ENCODE measurements at regions not wholly inside any gene's neighbourhood (a gene's known extent, or its start where the extent isn't known, plus 50 kb on each side); places are given as distances from the start of the nearest gene placed in this dataset.

DNA sequence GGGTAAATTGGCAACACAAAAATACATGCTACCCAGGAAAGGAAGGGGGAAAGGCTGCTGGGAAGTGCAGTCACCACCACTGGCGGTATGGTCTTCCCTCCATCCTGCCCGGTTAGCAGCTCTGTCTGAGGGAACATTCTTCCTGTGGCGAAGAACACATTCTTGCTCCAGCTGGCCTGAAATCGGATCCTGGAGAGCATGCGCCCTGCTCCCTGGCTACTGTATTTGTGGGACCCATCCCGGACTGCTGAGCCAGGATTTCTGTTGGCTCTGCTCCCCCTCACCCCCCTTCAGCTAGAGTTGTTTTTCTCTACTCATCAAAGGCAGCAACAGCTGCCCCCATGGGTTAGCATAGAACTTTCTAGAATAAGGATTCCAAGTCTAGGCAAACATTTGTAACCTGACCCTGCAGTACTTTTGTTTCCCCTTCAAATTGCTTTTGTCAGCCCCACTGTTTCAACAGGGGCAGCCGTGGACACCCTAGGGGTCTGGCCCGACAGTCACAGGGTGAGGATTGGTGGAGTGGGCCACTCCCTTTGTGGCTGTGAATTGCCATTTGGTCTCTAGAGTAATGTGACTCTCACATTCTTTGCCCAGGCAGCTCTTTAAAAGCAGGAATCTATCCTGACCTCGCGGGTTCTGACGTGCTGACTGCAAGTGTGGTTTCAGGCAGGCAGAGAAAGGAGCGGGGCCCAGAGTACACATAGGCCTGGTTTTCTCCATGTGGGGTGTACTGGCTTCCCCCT is 157.7 kb downstream of the TOMM20 start:
- ChIA-PET POLR2A (interaction anchor here (1.0 kb wide), 1 partner anchor 370 kb away, joined by 4 read pairs; no protein-coding TSS in a partner anchor), CTCF (interaction anchor here (1.6 to 2.1 kb wide), 2 partner anchors 8 to 10 kb away, joined by 3 to 5 read pairs; no protein-coding TSS in a partner anchor)

DNA sequence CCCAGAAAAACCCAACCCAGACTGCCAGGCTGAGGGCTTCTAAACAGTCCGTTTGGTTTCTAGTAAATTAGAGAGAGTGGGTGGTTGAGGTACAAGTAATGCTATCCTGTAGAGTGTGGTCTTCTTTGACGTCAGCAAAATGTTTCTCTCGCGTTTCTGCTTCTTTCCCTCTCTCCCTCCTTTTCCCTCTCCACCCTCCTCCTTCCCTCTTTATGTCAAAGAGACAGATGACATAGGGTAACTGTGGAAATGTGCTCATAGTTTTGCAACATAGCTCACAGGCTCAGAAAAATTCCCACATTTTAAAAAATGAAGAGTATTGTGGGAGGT is 158.3 kb downstream of the TOMM20 start:
- CTCF ChIA-PET, result no interaction called here
- POLR2A ChIA-PET, result interaction anchor here (1.0 kb wide), 1 partner anchor 370 kb away, joined by 4 read pairs; no protein-coding TSS in a partner anchor

DNA sequence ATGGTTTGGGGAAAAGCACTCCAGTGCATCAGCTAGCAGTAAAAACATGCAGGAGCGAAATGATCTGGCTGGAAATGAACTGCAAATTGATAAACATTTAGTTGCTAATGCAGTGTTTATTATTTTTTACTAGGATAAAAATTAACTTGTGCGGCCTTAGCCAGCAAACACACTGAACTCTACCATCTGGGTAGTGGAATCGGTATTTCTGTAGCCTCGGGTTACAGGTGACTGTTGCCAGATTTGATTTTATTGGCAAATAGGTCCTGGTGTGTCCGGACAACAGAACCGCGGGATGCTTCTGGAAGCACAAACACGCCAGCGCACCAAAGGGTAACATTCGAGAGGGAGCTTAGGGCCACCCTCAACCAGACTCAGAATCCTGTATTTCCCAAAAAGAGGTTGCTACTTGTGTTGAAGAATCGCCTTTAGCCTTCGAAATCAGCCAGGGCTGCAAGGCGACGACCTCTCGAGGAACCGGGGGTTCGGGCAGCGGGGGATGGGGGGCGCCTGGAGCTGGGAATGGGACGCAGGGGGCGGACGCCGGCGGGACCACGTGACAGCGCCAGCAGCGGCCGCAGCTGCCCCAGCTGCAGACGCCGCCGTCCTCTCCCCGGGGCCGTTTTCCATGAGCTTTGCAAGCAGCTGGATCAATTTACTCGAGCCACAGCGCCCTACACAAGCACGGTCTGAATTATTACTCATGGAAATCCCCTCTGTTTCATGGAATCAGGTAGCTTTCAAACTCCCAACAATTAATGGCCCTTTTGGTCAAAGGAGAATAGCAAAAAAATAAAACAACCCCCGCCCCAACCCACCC is 158.8 kb downstream of the TOMM20 start:
- ChIA-PET CTCF (no interaction called here), POLR2A (interaction anchor here (1.0 kb wide), 1 partner anchor 369 kb away, joined by 4 read pairs; no protein-coding TSS in a partner anchor)

- POLR2A ChIA-PET, result no interaction called here
- CTCF ChIA-PET, result no interaction called here
These were observed 159.6 kb downstream of the TOMM20 start for GRCh38 chr1:234969011-234969441.

GRCh38 chr1:234968451-234968850 is 160.2 kb downstream of the TOMM20 start:
- CTCF ChIA-PET, result no interaction called here
- POLR2A ChIA-PET, result no interaction called here

DNA sequence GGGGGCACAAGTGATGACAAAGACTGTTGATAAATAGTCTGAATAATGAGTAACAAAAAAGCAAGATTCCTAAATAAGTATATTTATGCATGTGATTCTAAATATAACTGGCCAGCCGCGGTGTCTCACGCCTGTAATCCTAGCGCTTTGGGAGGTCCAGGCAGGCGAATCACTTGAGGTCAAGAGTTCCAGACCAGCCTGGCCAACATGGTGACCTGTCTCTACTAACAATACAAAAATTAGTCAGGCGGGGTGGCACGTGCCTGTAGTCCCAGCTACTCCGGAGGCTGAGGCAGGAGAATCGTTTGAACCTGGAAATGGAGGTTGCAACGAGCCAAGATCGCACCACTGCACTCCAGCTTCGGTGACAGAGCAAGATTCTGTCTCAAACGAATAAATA is 161.5 kb downstream of the TOMM20 start:
- POLR2A ChIA-PET, result no interaction called here
- CTCF ChIA-PET, result no interaction called here

DNA sequence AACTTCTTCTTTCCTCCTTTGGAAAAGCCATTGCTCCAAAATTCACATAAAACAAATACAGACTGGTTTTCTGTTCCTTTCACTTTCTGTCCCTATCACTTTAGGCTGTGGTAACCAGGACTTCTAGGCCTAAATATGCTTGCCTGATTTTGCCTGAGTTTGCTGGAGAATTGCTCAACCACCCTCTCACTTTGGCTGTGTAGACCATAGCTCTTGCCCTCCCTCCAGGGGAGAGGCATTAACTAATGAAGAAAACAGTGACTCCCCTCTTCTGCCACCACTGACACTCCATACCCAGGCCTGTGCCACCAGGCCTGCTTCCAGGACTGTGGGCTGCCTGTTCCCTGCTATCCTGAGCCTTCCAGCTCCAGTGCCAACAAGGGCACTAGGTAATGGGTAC is 163.5 kb downstream of the TOMM20 start:
- POLR2A ChIA-PET, result interaction anchor here (0.6 kb wide), 1 partner anchor 234 kb away, joined by 4 read pairs; no protein-coding TSS in a partner anchor
- CTCF ChIA-PET, result interaction anchor here (0.6 to 1.6 kb wide), 4 partner anchors 9 to 119 kb away, joined by 3 to 6 read pairs (median 4); no protein-coding TSS in a partner anchor

GRCh38 chr1:234963904-234964702 is 164.5 kb downstream of the TOMM20 start:
- ChIA-PET POLR2A (interaction anchor here (1.9 kb wide), 1 partner anchor 16 kb away, joined by 4 read pairs; no protein-coding TSS in a partner anchor), CTCF (interaction anchor here (1.5 to 1.6 kb wide), 2 partner anchors 8 to 120 kb away, joined by 3 to 4 read pairs; no protein-coding TSS in a partner anchor)

GRCh38 chr1:234963180-234963903 is 165.3 kb downstream of the TOMM20 start:
- CTCF ChIA-PET, result interaction anchor here (0.8 to 1.5 kb wide), 3 partner anchors 9 to 70 kb away, joined by 3 to 7 read pairs (median 3); no protein-coding TSS in a partner anchor
- POLR2A ChIA-PET, result interaction anchor here (0.9 to 1.9 kb wide), 7 partner anchors 16 to 468 kb away, joined by 3 to 11 read pairs (median 4); partner anchors contain the start of gene IRF2BP2

GRCh38 chr1:234962340-234962989 is 166.2 kb downstream of the TOMM20 start:
- POLR2A ChIA-PET, result interaction anchor here (0.5 to 1.9 kb wide), 9 partner anchors 17 to 467 kb away, joined by 3 to 11 read pairs (median 4); partner anchors contain the start of gene IRF2BP2
- CTCF ChIA-PET, result interaction anchor here (0.5 to 1.5 kb wide), 7 partner anchors 10 to 463 kb away, joined by 3 to 7 read pairs (median 3); no protein-coding TSS in a partner anchor

DNA sequence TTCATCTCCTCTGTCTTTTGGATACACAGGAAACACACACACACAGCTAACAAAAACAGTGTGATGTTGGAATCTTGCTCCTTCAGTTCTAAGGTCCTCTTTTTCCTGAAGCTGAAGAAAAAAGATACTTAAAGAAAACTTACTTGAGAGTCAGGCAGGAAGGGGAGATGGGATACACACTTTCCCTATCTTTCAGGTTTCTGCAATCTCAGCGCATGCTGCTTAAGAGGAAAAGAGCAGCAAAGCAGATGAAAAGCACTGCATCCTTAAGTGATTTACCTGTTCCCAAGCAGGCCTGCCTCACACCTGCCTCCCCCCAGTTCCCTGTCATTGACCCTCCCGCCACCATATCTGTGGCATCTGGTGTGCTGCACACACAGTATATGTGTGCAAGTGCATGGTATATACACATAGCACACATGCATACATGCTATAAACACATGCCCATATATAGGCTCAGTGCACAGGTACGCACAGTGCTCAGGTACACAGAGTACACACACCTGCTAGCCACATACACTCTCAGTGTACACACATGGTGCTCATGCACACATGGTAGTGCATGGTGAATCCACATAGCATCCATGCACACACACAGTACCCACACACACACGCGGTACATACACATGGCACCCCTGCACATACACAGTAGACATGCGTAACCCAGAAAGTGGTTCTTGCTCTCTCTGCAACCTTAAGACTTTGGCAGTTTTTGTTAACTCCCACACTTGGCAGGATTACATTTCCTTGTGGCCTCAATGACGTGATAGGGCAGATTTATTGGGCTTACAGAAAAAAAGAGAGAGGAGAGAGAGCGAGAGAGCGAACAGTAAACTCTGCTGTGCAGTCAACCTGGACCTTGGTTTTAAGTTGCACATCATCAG is 166.9 kb downstream of the TOMM20 start:
- CTCF ChIA-PET, result interaction anchor here (0.5 to 1.5 kb wide), 4 partner anchors 33 to 462 kb away, joined by 3 to 7 read pairs (median 5); no protein-coding TSS in a partner anchor

DNA sequence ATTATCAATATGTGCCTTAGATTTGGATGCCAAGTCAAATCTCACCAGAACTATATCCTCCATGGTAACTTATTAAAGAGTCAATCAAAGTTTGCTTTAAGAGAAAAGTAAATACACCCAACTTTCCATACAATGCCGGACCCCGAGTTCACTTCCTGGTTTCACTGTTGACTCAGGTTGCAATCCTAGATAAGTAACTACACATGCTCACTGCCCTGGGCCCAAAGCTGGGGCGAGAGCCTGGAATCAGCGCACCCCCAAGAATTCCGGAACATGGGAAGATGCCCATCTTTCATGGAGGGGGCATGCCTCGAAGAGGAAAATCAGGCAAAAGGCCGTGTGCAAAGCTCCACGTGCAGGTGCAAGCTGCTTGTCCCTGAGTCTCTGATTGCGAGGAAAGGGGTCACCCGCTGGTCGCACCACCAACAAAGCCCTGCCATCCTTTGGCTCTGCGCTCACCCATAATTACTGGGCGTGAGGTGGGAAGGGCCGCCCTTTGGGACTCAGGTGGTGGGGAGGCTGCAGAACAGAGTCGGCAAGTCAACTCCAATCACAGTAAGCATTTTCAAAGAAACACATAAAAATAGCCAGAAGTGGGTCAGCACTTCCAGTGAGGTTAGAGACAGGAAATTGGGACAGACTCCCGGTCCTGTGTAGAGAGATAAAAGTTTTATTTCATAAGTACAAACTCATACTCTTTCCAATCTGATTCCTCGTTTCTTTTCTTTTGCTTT is 167.7 kb downstream of the TOMM20 start:
- CTCF ChIA-PET, result no interaction called here

More for the DNA sequence above, 166.9 kb downstream of the TOMM20 start:
- POLR2A ChIA-PET, result interaction anchor here (0.5 to 1.9 kb wide), 6 partner anchors 18 to 350 kb away, joined by 3 to 11 read pairs (median 4); no protein-coding TSS in a partner anchor

GRCh38 chr1:234958706-234959657 is 169.7 kb downstream of the TOMM20 start:
- CTCF ChIA-PET, result interaction anchor here (0.6 to 1.9 kb wide), 2 partner anchors 347 to 461 kb away, joined by 3 to 4 read pairs; no protein-coding TSS in a partner anchor
- POLR2A ChIA-PET, result no interaction called here

More for the DNA sequence above, 167.7 kb downstream of the TOMM20 start:
- POLR2A ChIA-PET, result no interaction called here

DNA sequence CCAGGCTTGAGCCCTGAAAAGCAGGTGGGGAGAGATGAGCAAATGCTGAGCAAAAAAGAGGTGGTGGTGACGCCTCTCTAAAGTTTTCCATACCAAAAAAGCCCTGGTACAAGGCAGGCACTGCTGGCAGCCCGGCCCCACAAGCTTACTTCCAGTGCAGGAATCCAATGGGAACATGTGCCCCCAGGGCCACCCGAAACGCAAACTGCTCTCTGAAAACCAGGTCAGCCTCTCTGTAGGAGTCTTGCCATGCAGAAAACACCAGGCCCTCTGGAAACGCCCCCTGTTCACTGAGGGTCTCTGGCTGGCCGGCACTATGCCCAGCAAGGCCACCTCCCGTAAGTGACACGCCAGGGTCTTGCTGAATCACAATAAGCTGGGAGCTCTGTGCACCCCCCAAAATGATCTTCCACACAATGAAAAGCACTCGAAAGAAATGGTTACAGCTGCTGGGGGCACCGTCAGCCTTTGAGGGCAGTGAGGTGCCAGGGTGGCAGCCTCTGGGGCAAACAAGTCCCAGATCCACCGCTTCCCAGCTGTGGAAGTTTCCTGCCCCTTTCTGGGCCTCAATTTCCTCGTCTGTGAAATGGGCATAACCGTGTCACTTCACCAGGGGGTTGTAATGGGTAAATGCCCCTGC is 170.5 kb downstream of the TOMM20 start:
- ChIA-PET CTCF (interaction anchor here (1.9 kb wide), 1 partner anchor 347 kb away, joined by 4 read pairs; no protein-coding TSS in a partner anchor), POLR2A (no interaction called here)

Data from activated CD8-positive, alpha-beta memory T cell treated with anti-CD3 and anti-CD28 coated beads for 36 hours (primary cell).